Gastrocnemius medialis (tissue), 4 donors: ENCODE measurements at regions not wholly inside any gene's neighbourhood (a gene's known extent, or its start where the extent isn't known, plus 50 kb on each side); places are given as distances from the start of the nearest gene placed in this dataset.

Experiments used
- ATAC-seq, 2 donors: fragments of 150-250 bp; one replicate each; pipeline ENCODE4 v1.9.1; 2016
- DNase-seq, 2 donors: peaks; one replicate each; pipeline ENCODE4 v3.0.0-alpha.2; 2019
- H3K27ac ChIP-seq, 4 donors: fragments of 200-600 bp; sonication (generic); 1 replicate in 1 of 4; 2 replicates in 3 of 4; pipeline ENCODE4 v1.5.1; 2016 to 2018; ENCODE audit warnings: mild to moderate bottlenecking in 2 of 4, moderate library complexity in 1 of 4
- H3K27me3 ChIP-seq, 3 donors: fragments of 200-600 bp; sonication (generic) in 2 of 3; 1 replicate in 1 of 3; 2 replicates in 2 of 3; pipeline versions ENCODE4 v1.5.1 to v1.6.0; 2016 to 2019; ENCODE audit warnings: mild to moderate bottlenecking in 1 of 3, moderate library complexity in 1 of 3
- H3K36me3 ChIP-seq, 2 donors: fragments of 200-600 bp; sonication (generic) in 1 of 2; one replicate each; pipeline ENCODE4 v1.5.1; 2017 to 2018
- H3K4me1 ChIP-seq, 2 donors: fragments of 200-600 bp; sonication (generic) in 1 of 2; one replicate each; pipeline ENCODE4 v1.5.1; 2016 to 2017; ENCODE audit warnings: mild to moderate bottlenecking in 2 of 2
- H3K4me3 ChIP-seq, 4 donors: fragments of 200-600 bp; sonication (generic) in 3 of 4; 1 replicate in 1 of 4; 2 replicates in 3 of 4; pipeline ENCODE4 v1.5.1; 2016 to 2019; ENCODE audit warnings: mild to moderate bottlenecking in 2 of 4
- H3K9me3 ChIP-seq, 3 donors: fragments of 200-600 bp; sonication (generic) in 2 of 3; 1 replicate in 1 of 3; 2 replicates in 2 of 3; pipeline ENCODE4 v1.5.1; 2016 to 2019
- CTCF ChIP-seq, 5 experiments: fragments of 450-650 bp in 3 of 5; fragments of 200-600 bp in 2 of 5; sonication (generic) in 2 of 5; IDR thresholded peaks in 4 of 5; conservative IDR thresholded peaks in 1 of 5; 1 replicate in 4 of 5; 2 replicates in 1 of 5; pipeline ENCODE4 v1.5.1; 2016 to 2019; ENCODE audit warnings: antibody characterized with exemption in 5 of 5, mild to moderate bottlenecking in 3 of 5, moderate library complexity in 3 of 5
- POLR2A ChIP-seq, 2 donors: fragments of 450-650 bp; IDR thresholded peaks; one replicate each; pipeline ENCODE4 v1.6.1; 2017; ENCODE audit warnings: antibody characterized with exemption in 2 of 2, mild to moderate bottlenecking in 2 of 2, moderate library complexity in 2 of 2
- in situ Hi-C, 4 donors: fragments of 200-750 bp; cut with MboI; loops; one replicate each; pipeline versions ENCODE4 v1.15.0 to v1.8.0; 2017; ENCODE audit warnings: low sequenced_read_pairs in 4 of 4
- intact Hi-C: fragments of 100-400 bp; cut with DNase I; formaldehyde crosslinking; loops from one replicate; pipeline ENCODE4 v1.15.1; 2023; ENCODE audit warnings: low total_unique reads

- Histone ChIP-seq H3K9me3 (no peaks in the 10 kb centered on the region), H3K4me3 (no peak overlapping the region), H3K27me3 (no peaks in the 10 kb centered on the region), H3K36me3 (no peaks in the 10 kb centered on the region), H3K27ac (no peak overlapping the region), H3K4me1 (no peaks in the 10 kb centered on the region)
- intact Hi-C loops, result no loop called here
- in situ Hi-C loops, result no loop called here
- ATAC-seq, result no peak
- TF ChIP-seq CTCF (IDR thresholded peaks at IDR 0.05 in 4 of 5, conservative IDR thresholded peaks at IDR 0.05 in 1 of 5) (no peak), POLR2A (IDR thresholded peaks at IDR 0.05) (no peak)
- no peak for DNase-seq
These were observed 98.3 kb upstream of the ESRRB start for GRCh38 chr14:76277586-76278130.

GRCh38 chr14:76280221-76280620, 95.7 kb upstream of the ESRRB start:
- in situ Hi-C loops, result no loop called here
- H3K4me3 ChIP-seq, result no peak overlapping the region
- ATAC-seq (no peak), DNase-seq (no peak)
- H3K27me3 ChIP-seq, result no peaks in the 10 kb centered on the region
- no peaks in the 10 kb centered on the region for H3K4me1 ChIP-seq
- no peaks in the 10 kb centered on the region for H3K36me3 ChIP-seq
- H3K9me3 ChIP-seq, result no peaks in the 10 kb centered on the region
- intact Hi-C loops, result no loop called here
- no peak overlapping the region for H3K27ac ChIP-seq
- TF ChIP-seq CTCF (IDR thresholded peaks at IDR 0.05 in 4 of 5, conservative IDR thresholded peaks at IDR 0.05 in 1 of 5), result no peak
- no peak for TF ChIP-seq POLR2A (IDR thresholded peaks at IDR 0.05)

GRCh38 chr14:76282581-76282980, 93.4 kb upstream of the ESRRB start:
- DNase-seq, result no peak
- intact Hi-C loops (no loop called here), in situ Hi-C loops (no loop called here)
- no peaks in the 10 kb centered on the region for H3K4me1 ChIP-seq
- H3K27ac ChIP-seq, result no peak overlapping the region
- H3K9me3 ChIP-seq, result no peaks in the 10 kb centered on the region
- TF ChIP-seq CTCF (IDR thresholded peaks at IDR 0.05 in 4 of 5, conservative IDR thresholded peaks at IDR 0.05 in 1 of 5), result no peak
- no peak for TF ChIP-seq POLR2A (IDR thresholded peaks at IDR 0.05)
- H3K36me3 ChIP-seq, result no peaks in the 10 kb centered on the region
- no peaks in the 10 kb centered on the region for H3K27me3 ChIP-seq
- no peak for ATAC-seq
- no peak overlapping the region for H3K4me3 ChIP-seq

GRCh38 chr14:76287063-76287462, 88.9 kb upstream of the ESRRB start:
- in situ Hi-C loops (no loop called here), intact Hi-C loops (no loop called here)
- Histone ChIP-seq H3K27ac (no peak overlapping the region), H3K36me3 (no peaks in the 10 kb centered on the region), H3K27me3 (no peaks in the 10 kb centered on the region), H3K4me1 (no peaks in the 10 kb centered on the region), H3K9me3 (no peaks in the 10 kb centered on the region), H3K4me3 (no peak overlapping the region)
- DNase-seq (no peak), ATAC-seq (no peak)
- no peak for TF ChIP-seq POLR2A (IDR thresholded peaks at IDR 0.05)
- TF ChIP-seq CTCF (IDR thresholded peaks at IDR 0.05 in 4 of 5, conservative IDR thresholded peaks at IDR 0.05 in 1 of 5), result no peak

- DNase-seq, result no peak
- H3K27ac ChIP-seq, result no peak overlapping the region
- in situ Hi-C loops (no loop called here), intact Hi-C loops (no loop called here)
- H3K27me3 ChIP-seq, result no peaks in the 10 kb centered on the region
- no peaks in the 10 kb centered on the region for H3K36me3 ChIP-seq
- TF ChIP-seq POLR2A (IDR thresholded peaks at IDR 0.05) (no peak), CTCF (IDR thresholded peaks at IDR 0.05 in 4 of 5, conservative IDR thresholded peaks at IDR 0.05 in 1 of 5) (no peak)
- no peaks in the 10 kb centered on the region for H3K9me3 ChIP-seq
- no peak overlapping the region for H3K4me3 ChIP-seq
- no peak for ATAC-seq
- no peaks in the 10 kb centered on the region for H3K4me1 ChIP-seq
These were observed 86.7 kb upstream of the ESRRB start for GRCh38 chr14:76289276-76289675.
